HG03575 (cell line): ENCODE measurements at regions not wholly inside any gene's neighbourhood (a gene's known extent, or its start where the extent isn't known, plus 50 kb on each side); places are given as distances from the start of the nearest gene placed in this dataset.

ENCODE experiments used
- ATAC-seq: cut with Tn5 transposase; IDR thresholded peaks from one replicate; pipeline ENCODE4 v1.9.1; 2021; ENCODE audit not compliant: unreplicated experiment, insufficient number of reproducible peaks, low FRiP score; ENCODE audit errors: extremely low read depth

DNA sequence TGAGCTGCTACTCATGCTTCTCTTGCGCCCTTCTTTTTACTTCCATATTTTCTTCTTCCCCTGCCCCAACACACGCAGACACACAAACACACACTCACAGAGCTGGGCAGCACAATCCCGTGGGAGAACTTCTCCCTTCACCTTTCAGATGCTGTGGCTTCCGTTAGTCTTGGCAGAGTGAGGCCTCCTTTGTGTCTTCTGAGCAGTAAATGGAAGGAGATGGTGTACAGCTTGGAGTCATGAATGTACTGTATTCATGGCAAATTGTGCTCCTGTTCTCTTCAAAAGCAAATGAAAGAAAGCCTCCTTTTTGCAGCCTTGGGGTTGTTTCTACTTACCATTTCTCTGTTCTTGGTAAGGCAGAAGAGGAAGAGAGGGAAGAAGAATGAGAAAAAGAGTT is 456.6 kb upstream of the TLE4 start:
- no peak for ATAC-seq

GRCh38 chr9:79116041-79116440 is 455.7 kb upstream of the TLE4 start:
- ATAC-seq, result no peak

- no peak for ATAC-seq
Measured at GRCh38 chr9:79116709-79117108, 455.1 kb upstream of the TLE4 start.

DNA sequence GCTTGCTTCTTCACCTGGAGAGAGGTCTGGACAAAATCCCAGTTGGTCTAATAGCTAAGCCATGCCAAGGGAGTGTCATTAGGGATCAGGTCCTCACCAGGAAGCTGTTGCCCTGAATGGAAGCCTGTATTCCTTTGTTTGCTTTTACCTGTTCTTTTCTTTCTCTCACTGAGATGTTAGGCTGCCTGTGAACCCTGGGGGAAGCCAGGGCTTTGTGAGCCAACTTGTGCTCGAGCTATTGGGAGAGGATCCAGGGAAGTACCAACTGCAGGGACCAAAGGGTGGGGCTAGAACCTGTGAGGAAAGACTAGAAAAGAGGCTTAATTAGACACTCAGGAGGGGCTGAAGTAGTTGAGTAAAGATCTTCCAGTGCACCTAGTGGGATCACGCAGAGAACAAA is 451.2 kb upstream of the TLE4 start:
- no peak for ATAC-seq

GRCh38 chr9:79120941-79121340 is 450.8 kb upstream of the TLE4 start:
- ATAC-seq, result no peak

DNA sequence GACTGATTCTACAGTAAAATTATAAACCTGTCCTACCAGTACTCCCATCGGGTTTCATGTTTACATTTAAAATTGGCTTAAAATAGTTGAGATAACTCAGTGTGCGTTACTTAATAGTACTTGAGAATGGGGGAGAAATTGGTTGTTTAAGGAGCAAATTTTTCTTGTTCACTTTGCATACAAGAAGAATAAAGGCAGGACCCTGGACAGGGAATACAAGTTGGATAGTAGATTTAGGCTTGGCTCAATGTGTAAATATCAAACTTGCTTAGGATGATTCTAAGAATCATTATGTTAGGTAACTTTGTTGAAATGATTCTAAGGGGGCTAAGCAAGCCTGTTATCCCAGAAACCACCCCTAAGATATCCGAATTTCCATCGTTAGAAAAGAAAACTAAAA is 448.4 kb upstream of the TLE4 start:
- no peak for ATAC-seq

DNA sequence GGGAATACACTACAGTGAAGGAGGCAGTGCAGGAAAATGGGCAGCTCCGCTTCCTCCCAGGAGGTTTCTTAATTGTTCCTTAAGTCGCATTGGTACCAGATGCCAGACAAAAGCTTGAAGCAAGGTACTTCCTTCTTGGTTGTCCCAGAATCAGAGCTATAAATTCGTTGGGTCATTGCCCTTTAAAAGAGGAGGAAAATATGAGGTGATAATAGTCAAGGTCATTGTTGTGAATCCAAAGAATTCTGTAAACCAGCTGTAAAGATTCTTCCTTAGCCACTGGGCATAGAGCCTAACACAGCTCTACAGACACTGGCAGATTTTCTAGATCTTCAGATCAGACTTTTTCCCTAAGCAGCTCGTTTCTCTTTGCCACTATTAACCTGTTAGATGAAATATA is 444.1 kb upstream of the TLE4 start:
- no peak for ATAC-seq

GRCh38 chr9:79129865-79130480 is 441.8 kb upstream of the TLE4 start:
- no peak for ATAC-seq

DNA sequence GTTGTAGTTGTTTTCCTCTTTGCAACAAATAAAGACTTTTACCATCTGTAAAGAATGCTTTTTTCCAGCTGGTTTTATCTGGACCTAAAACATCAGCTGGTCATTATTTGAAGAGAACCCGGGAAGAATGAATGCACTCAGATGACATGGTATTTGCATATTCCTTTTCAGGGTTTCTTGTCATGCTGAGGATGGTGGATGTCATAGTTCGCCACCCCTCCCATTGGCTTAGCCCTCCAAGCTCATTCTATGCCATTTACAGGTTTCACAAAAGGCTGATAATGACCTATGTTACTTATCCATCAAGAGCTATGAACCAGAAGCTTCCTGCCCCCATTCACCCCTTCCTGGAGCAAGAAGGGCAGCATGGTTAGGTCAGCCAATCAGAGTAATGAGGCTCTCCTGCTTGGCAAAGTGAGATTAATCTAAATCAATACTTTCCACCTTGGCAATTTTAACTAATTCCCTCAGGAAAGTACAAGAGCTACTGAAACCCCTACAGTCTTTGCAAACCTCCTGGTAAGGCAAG is 440.5 kb upstream of the TLE4 start:
- ATAC-seq, result no peak

DNA sequence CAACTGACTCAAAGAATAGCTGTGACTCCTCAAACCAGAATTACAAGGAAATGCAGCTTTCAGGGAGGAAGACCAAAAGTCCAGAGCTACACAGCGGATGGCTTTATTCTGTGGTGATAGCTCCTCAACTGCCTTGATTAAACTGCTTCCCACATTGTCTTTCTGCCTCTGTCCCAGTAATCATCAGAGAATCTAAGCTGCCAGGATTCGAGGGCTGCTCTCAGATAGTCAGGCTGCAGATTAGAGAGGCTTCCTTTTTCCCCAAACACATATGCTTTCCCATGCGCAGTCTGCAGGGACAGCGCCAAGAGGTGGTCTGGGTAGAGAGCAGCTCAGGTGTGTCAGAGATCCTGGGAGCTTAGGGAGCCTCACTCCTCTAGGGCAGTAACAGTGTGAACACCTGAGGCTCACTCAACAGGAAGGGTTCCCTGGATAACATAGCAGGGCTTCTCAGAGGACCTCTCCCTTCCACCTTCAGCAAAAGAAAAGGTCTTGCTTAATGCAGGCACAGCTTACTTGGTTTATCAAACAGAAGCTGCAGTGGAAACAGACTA is 439.9 kb upstream of the TLE4 start:
- ATAC-seq, result no peak

DNA sequence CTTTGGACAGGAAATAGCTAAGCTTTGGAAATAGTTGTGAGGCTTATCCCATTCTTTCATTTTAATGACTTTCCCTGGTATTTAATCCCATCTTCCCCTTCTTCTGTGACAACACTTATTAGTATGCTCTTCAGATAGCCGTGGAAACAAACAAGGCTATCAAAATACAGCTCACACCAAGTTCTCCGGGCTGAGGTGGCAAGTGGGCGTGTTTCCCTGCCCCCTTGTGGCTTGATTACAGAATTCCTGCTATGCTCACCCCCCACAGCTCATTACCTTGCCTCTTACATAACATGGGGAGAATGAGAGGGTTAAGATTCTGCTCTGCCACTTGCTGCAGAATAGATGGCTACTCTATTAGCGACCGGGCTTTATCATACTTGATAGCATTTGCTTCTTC is 437.1 kb upstream of the TLE4 start:
- no peak for ATAC-seq

DNA sequence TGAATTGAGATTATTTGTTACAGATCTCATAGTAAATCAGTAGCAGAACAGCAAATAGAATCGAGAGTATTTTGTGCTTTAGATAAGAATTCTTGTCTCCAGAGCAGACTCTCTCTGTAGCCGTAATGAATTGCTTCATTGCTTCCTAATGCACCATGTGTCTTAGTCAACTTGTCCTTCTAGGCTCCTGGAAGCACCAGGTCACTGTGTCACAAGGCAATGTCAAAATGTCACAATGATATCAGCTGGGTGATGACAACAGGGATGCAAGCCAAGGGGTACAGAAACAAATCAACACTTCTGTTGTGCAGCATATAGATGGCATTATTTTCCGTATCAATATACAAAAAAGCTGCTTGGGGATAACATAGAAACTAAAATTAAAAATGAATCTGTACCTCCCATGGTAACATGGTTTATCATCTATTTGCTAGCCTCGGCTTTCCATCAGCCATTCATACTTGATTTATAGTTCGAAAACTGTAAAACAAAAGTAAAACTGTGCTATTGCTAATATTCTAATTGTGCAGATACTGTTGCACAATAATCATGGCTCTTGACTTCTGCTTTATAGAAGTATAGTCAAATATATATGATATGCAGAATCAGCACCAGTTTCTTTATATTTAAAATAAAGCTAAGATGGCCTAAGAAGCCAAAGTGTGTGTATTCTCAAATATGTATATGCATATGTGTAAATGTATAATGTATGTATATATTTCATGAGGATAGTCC is 435.9 kb upstream of the TLE4 start:
- no peak for ATAC-seq

GRCh38 chr9:79140751-79141150 is 431.0 kb upstream of the TLE4 start:
- ATAC-seq, result no peak

- ATAC-seq, result no peak
Measured at GRCh38 chr9:79143211-79143610, 428.6 kb upstream of the TLE4 start.

- no peak for ATAC-seq
Measured at GRCh38 chr9:79145442-79145841, 426.3 kb upstream of the TLE4 start.

GRCh38 chr9:79149585-79149984 is 422.2 kb upstream of the TLE4 start:
- no peak for ATAC-seq

DNA sequence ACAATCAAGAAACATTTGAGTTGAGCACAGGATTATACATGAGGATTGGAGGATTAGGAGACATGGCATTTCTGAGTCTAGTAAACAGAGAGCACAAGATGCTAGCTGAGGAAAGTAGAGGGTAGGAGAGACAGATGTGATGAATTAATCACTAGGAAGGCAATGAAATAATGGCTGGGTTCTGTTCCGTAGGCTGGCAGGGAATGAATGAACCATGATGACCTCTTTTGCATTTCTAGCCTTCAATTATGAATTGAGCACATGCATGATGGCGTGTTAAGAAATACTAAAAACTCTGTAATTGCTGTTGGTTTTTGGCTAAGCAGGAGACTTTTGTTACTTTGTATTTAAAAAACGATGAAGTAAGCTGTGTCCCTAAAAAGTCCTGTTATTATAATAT is 420.0 kb upstream of the TLE4 start:
- no peak for ATAC-seq

DNA sequence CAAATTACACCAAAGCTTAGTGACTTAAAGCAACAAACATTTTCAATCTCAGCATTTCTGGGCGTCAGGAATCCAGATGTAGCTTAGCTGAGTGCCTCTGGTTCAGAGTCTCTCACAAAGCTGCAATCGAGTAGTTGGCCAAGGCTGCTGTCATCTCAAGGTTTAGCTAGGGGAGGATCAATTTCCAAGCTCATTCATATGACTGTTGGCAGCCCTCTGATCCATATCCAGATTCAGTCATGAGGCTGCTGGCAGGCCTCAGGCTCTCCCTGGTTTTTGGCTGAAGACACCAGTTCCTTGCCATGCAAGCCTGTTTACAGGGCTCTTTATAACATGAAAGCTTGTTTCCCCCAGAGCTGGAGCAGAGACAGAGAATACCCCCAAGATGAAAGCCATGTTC is 419.5 kb upstream of the TLE4 start:
- ATAC-seq, result no peak

DNA sequence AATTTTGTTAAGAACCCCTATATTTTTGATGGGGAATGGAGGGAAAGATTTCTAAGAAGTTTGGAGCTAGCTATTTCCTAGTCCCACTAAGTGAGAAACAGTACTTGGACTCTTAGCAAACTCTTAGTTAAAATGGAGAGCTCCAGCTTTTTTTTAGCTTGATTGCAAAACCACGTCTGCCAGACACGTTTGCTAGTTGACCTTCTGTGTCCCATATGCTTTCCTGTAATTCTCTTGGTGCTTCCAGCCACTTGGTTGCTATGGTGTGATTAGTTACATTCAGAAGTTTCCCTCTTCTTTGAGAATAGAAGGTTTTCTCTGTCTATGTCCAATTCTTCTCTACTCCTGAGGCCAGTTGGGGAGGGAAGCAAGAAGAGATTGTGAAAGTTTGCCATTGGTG is 417.0 kb upstream of the TLE4 start:
- ATAC-seq, result no peak

DNA sequence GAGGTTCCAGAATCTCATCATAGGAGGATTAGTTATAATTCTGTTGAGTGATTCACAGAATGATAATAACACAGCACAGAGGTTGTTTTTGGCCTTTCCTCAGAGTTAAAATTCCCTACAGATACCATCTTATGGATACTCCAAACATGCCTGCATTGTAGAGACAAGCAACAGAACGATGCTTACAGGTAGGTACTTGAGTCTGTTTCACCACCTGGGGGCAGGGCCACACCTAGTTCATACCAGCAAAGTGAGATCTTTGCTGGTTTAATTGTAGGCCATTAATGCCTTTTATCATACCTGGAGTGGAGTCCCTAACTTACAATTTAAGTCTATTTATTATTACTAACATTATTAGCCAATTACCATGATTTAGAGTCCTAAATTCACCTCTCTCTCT is 416.5 kb upstream of the TLE4 start:
- no peak for ATAC-seq
